Testis (tissue), 2 donors: ENCODE measurements at regions not wholly inside any gene's neighbourhood (a gene's known extent, or its start where the extent isn't known, plus 50 kb on each side); places are given as distances from the start of the nearest gene placed in this dataset.

Source experiments
- DNase-seq: peaks from one replicate; pipeline ENCODE4 v3.0.0-alpha.2; 2019
- H3K27ac ChIP-seq, 2 donors: fragments of 200-600 bp; sonication (generic); one replicate each; pipeline ENCODE4 v1.5.1; 2019
- H3K27me3 ChIP-seq: fragments of 200-600 bp; sonication (generic); one replicate; pipeline ENCODE4 v1.5.1; 2019
- H3K36me3 ChIP-seq: fragments of 200-600 bp; sonication (generic); one replicate; pipeline ENCODE4 v1.5.1; 2017; ENCODE audit warnings: low read depth; ENCODE audit errors: missing control alignments
- H3K4me1 ChIP-seq: fragments of 200-600 bp; sonication (generic); one replicate; pipeline ENCODE4 v1.5.1; 2019
- H3K4me3 ChIP-seq, 2 donors: fragments of 200-600 bp; sonication (generic); one replicate each; pipeline ENCODE4 v1.5.1; 2017 to 2019
- H3K9me3 ChIP-seq: fragments of 200-600 bp; sonication (generic); one replicate; pipeline ENCODE4 v1.5.1; 2017
- CTCF ChIP-seq, 3 experiments: fragments of 450-650 bp in 2 of 3; fragments of 200-600 bp in 1 of 3; sonication (generic) in 1 of 3; IDR thresholded peaks; one replicate each; pipeline ENCODE4 v1.5.1; 2016 to 2019; ENCODE audit warnings: antibody characterized with exemption in 3 of 3, mild to moderate bottlenecking in 2 of 3, moderate library complexity in 1 of 3
- POLR2A ChIP-seq: fragments of 450-650 bp; IDR thresholded peaks from one replicate; pipeline ENCODE4 v1.6.1; 2017; ENCODE audit warnings: antibody characterized with exemption, mild to moderate bottlenecking, moderate library complexity
- WGBS, 2 donors: methylation state at CpG; one replicate each; pipeline ENCODE4 v1.1.5; 2018; 5-methylcytosine and 5-hydroxymethylcytosine counted together
- intact Hi-C: fragments of 100-400 bp; cut with DNase I; formaldehyde crosslinking; loops from one replicate; pipeline ENCODE4 v1.15.1; 2023; ENCODE audit warnings: low total_unique reads

DNA sequence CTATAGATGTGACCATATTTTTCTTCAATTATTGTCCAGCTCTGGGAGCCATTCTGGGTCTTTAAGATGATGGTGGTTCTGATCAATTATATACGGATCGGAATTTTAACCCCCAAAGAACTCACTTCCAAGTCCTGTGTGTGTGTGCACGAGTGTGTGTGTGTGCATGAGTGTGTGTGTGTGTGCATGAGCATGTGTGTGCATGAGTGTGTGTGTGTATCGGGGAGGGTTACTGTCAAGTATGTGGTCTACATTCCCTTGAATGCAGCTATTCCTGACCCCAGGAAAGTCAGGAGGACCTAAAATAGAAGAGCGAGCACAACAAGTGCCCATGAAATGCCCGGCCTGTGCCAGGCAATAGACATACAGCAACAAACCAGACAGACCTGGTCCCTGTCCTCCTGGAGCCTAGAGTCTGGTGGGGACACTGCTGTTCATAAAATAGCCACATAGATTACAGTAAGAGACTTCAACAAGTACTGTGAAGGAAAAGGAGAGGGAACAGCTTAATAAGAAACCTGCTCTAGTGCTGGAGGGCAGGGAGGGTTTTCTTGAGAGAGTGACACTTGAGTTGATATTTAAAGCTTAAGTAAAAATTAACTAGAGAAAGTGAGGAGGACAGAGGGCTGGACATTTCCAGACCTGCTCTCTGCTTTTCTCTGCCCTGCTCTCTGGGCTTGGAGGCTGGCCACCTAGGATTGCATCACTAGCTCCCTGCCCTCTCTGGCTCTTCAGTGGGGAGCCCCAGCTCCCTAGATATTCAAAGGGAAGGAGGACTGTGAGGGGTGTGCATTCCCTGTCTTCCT lies 66.1 kb upstream of the SPON1 start:
- no peaks in the 10 kb centered on the region for H3K4me1 ChIP-seq
- TF ChIP-seq CTCF (IDR thresholded peaks at IDR 0.05), result no peak
- TF ChIP-seq POLR2A, result no peak
- intact Hi-C loops, result no loop called here
- no peak overlapping the region for H3K27ac ChIP-seq
- H3K27me3 ChIP-seq, result no peaks in the 10 kb centered on the region
- WGBS, 2 donors, result 77 to 79% methylated on average over 6 of the region's 6 CpGs
- DNase-seq, result no peak
- no peak overlapping the region for H3K4me3 ChIP-seq
- H3K36me3 ChIP-seq, result no peaks in the 10 kb centered on the region
- no peaks in the 10 kb centered on the region for H3K9me3 ChIP-seq

DNA sequence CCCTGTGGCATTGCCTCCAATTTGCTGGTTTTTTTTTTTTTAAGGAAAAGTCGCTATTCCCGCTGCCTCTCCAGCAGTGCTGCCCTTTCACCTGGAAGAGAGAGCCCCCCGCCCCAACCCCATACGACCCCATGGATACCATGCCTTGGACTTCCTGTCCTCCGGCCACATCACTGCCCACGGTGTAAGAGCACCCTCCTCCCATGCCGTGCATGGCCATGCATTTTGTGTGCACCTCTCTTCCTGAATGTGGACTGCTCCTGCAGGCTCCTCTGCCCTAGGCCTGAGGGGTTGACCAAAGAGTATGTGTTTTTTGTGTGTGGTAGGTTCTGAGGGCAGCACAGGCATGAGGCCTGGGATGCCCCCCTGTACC lies 65.6 kb upstream of the SPON1 start:
- no peaks in the 10 kb centered on the region for H3K9me3 ChIP-seq
- H3K27me3 ChIP-seq, result no peaks in the 10 kb centered on the region
- H3K27ac ChIP-seq, result no peak overlapping the region
- no peak for TF ChIP-seq CTCF (IDR thresholded peaks at IDR 0.05)
- no peak for TF ChIP-seq POLR2A
- intact Hi-C loops, result no loop called here
- no peaks in the 10 kb centered on the region for H3K4me1 ChIP-seq
- 83 to 94% methylated on average over 7 of the region's 7 CpGs for WGBS, 2 donors
- DNase-seq, result no peak
- H3K4me3 ChIP-seq, result no peak overlapping the region
- H3K36me3 ChIP-seq, result no peaks in the 10 kb centered on the region

GRCh38 chr11:13897646-13898276 lies 64.8 kb upstream of the SPON1 start:
- 67 to 71% methylated on average over 4 to 6 of the region's 6 CpGs for WGBS, 2 donors
- H3K4me1 ChIP-seq, result no peaks in the 10 kb centered on the region
- TF ChIP-seq POLR2A (no peak), CTCF (IDR thresholded peaks at IDR 0.05) (no peak)
- no peaks in the 10 kb centered on the region for H3K36me3 ChIP-seq
- H3K9me3 ChIP-seq, result no peaks in the 10 kb centered on the region
- no peak for DNase-seq
- no peak overlapping the region for H3K27ac ChIP-seq
- H3K4me3 ChIP-seq, result no peak overlapping the region
- H3K27me3 ChIP-seq, result no peaks in the 10 kb centered on the region
- intact Hi-C loops, result no loop called here

- H3K27ac ChIP-seq, result no peak overlapping the region
- H3K27me3 ChIP-seq, result no peaks in the 10 kb centered on the region
- no peak for TF ChIP-seq POLR2A
- no peak for TF ChIP-seq CTCF (IDR thresholded peaks at IDR 0.05)
- no peaks in the 10 kb centered on the region for H3K9me3 ChIP-seq
- DNase-seq, result no peak
- intact Hi-C loops, result no loop called here
- no peaks in the 10 kb centered on the region for H3K36me3 ChIP-seq
- H3K4me1 ChIP-seq, result no peaks in the 10 kb centered on the region
- no peak overlapping the region for H3K4me3 ChIP-seq
Observed at GRCh38 chr11:13899603-13900002, 62.9 kb upstream of the SPON1 start.

GRCh38 chr11:13902523-13902922 lies 60.0 kb upstream of the SPON1 start:
- no peaks in the 10 kb centered on the region for H3K27me3 ChIP-seq
- no peaks in the 10 kb centered on the region for H3K4me1 ChIP-seq
- no peaks in the 10 kb centered on the region for H3K36me3 ChIP-seq
- H3K27ac ChIP-seq, result no peak overlapping the region
- 49 to 60% methylated on average over 5 of the region's 5 CpGs for WGBS, 2 donors
- no peaks in the 10 kb centered on the region for H3K9me3 ChIP-seq
- intact Hi-C loops, result no loop called here
- TF ChIP-seq POLR2A (no peak), CTCF (IDR thresholded peaks at IDR 0.05) (no peak)
- H3K4me3 ChIP-seq, result no peak overlapping the region
- no peak for DNase-seq
